EH (cell line): ENCODE measurements at regions not wholly inside any gene's neighbourhood (a gene's known extent, or its start where the extent isn't known, plus 50 kb on each side); places are given as distances from the start of the nearest gene placed in this dataset.

Experiments used
- DNase-seq: peaks from one replicate; pipeline ENCODE4 v3.0.0-alpha.2; 2015; ENCODE audit warnings: low read depth

GRCh38 chr18:24627644-24628315, 167.3 kb downstream of the HRH4 start:
- DNase-seq = no peak

- DNase-seq = no peak
These were observed 167.9 kb downstream of the HRH4 start for GRCh38 chr18:24628326-24628725.

GRCh38 chr18:24629921-24630320, 169.5 kb downstream of the HRH4 start:
- DNase-seq = no peak

GRCh38 chr18:24630346-24630880, 170.0 kb downstream of the HRH4 start:
- no peak for DNase-seq

GRCh38 chr18:24631243-24632025, 171.0 kb downstream of the HRH4 start:
- no peak for DNase-seq

- no peak for DNase-seq
These were observed 171.9 kb downstream of the HRH4 start for GRCh38 chr18:24632158-24632988.

GRCh38 chr18:24633121-24633520, 172.7 kb downstream of the HRH4 start:
- DNase-seq = no peak

- DNase-seq = no peak
These were observed 189.1 kb downstream of the HRH4 start for GRCh38 chr18:24649571-24649970.

GRCh38 chr18:24651434-24651833, 191.0 kb downstream of the HRH4 start:
- DNase-seq = no peak

- no peak for DNase-seq
These were observed 195.6 kb downstream of the HRH4 start for GRCh38 chr18:24656050-24656449.

GRCh38 chr18:24656551-24657443, 196.4 kb downstream of the HRH4 start:
- DNase-seq = peak; percentile 23

GRCh38 chr18:24657444-24657842, 197.0 kb downstream of the HRH4 start:
- DNase-seq = no peak

GRCh38 chr18:24658302-24658701, 197.9 kb downstream of the HRH4 start:
- no peak for DNase-seq

- DNase-seq = peak; percentile 11
These were observed 199.6 kb downstream of the HRH4 start for GRCh38 chr18:24659827-24660720.

GRCh38 chr18:24660956-24661355, 200.5 kb downstream of the HRH4 start:
- DNase-seq = no peak

GRCh38 chr18:24662412-24662821, 202.0 kb downstream of the HRH4 start:
- DNase-seq = no peak

GRCh38 chr18:24663026-24663425, 202.6 kb downstream of the HRH4 start:
- DNase-seq = no peak

- no peak for DNase-seq
These were observed 208.6 kb downstream of the HRH4 start for GRCh38 chr18:24669015-24669414.

- no peak for DNase-seq
These were observed 209.1 kb downstream of the HRH4 start for GRCh38 chr18:24669502-24669901.
